ENCODE measurements at regions not wholly inside any gene's neighbourhood (a gene's known extent, or its start where the extent isn't known, plus 50 kb on each side); places are given as distances from the start of the nearest gene placed in this dataset.
"Not testable (repeated sequence)": the region's sequence is repeated elsewhere in the genome, so short reads cannot be mapped to it uniquely, and the experiment has no call there.

DNA sequence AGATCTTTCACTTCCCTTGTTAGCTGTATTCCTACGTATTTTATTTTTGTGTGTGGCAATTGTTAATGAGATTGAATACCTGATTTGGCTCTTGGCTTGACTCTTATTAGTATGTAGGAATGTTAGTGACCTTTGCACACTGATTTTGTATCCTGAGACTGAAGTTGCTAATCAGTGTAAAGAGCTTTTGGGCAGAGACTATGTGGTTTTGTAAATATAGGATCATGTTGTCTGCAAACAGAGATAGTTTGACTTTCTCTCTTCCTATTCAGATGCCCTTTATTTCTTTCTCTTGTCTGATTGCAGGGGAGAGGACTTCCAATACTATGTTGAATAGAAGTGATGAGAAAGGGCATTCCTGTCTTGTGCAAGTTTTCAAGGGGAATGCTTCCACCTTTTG lies 160.3 kb upstream of the PCDH20 start:
- no peak for DNase-seq

DNA sequence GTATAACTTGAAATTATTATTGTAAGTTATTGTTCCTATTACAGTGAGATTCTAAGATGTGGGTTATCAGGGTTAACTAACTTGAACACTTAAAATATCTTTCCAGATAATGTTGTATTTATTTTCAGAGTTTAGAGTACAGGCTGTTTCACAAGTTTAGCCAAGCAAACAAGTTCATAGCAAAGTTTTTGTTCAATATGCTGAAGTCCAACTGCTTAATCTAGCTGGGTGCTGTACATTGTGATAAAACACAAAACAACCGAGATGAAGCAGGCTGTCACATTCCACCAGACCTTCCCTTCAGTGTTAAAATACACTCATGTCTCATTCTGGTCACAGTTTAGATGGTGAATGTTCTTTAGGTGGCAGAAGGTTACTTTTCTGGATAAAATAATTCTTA lies 148.0 kb upstream of the PCDH20 start:
- no peak for DNase-seq

DNA sequence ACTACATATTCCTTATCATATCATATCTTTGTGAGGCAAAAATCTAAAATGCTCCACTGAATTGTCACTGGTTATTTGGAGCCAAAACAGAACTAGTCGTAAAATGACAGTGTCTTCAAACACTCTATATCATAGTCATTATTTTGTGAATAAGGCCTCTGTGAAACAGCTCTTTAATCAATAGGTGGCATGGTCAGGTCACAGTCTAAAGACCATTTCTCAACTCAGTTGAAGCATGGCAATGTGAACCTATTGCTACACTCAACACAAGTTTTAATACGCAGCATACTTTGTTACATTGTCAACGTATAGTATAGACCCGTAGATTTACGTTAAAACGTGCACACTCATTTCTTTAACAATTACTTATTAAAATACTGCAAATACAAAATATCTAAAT lies 131.3 kb upstream of the PCDH20 start:
- no peak for DNase-seq

DNA sequence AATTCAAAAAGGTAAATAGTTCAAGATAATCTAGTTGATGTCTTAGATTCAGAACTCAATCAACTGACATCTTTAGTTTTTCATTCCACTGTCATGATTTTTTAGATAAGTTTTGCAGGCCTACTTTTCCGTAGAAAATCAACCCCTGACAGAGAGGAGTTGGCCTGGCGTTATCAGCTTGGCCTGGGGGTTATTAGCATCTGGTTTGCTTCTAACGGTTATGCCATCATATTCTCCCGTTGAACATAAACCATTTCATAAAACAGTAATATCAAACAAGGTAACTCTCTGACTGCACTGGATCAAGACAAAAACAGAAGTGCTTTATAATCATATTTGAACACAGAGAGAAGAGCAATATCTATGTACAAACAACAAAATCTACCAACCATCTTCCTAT lies 130.8 kb upstream of the PCDH20 start:
- DNase-seq = no peak

DNA sequence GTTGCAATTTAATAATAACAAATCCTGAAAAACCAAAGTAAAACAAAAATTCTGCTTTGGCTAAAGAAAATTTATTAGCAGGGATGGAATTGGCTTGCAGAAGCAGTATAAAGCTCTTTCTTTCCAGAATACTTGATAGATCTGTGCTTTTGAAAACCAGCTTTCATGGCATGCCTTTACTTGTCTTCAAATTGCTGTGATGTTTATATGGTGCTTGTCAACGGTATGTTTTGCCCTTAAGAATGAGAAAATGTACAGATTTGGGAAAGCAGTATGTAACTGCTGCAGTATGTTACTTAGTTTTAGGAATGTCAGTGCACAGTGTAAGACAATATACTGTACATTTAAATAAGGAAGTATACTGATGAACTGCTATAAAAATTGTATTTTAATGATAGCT lies 120.8 kb upstream of the PCDH20 start:
- DNase-seq = no peak

DNA sequence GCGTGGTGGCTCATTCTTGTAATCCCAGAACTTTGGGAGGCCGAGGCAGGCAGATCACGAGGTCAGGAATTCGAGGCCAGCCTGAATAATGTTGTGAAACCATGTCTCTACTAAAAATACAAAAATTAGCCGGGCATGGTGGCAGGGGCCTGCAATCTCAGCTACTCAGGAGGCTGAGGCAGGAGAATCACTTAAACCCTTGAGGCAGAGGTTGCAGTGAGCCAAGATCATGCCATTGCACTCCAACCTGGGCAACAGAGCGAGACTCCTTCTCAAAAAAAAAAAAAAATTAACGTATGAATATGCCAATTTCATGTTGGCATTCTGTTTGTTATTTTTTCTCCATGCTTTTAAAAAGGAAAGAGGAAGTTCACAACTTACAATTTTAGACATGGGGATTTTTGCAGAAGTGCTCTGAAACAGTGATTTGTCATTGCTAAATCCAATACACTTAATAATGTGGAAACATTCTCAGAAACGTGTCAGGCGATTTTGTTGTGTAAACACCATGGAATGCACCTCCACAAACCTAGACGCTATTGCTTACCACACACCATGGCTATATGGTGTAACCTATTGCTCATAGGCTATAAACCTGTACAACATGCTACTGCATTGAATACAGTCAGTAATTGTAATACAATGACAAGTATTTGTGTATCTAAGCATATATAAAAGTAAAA lies 115.9 kb upstream of the PCDH20 start:
- DNase-seq = peak; percentile 0

DNA sequence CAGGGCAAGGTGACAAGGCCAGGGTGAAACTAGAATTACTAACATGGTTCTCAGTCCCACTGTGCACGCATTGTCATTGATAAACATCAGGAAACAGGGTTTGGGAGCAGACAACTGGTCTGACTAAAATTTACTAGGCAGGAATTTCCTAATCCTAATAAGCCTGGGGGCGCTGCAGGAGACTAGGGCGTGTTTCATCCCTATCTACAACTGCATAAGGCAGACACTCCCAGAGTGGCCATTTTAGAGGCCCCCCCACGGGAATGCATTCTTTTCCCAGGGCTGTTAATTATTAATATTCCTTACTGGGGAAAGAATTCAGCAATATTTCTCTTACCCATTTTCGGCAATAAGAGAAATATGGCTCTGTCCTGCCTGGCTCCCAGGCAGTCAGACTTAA lies 103.6 kb upstream of the PCDH20 start:
- not testable (repeated sequence) for DNase-seq

DNA sequence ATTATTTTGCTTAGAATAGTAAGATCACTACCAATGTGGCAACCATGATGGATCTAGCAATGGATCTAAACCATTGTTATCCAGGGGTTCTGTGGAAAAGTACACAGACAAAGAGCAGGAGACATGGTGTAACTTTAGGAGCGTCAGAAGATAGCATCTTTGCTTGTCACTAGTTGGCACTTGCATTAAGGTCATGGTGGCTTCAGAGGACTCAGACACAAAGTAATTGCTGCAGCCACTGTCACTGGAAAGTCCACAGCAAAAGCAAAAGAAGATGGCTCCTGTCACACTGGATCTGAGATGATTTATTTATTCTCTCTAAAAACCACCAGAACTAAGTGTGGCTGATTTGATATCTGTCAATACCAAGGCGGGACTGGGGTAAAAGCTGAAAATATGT lies 93.3 kb upstream of the PCDH20 start:
- DNase-seq = no peak

DNA sequence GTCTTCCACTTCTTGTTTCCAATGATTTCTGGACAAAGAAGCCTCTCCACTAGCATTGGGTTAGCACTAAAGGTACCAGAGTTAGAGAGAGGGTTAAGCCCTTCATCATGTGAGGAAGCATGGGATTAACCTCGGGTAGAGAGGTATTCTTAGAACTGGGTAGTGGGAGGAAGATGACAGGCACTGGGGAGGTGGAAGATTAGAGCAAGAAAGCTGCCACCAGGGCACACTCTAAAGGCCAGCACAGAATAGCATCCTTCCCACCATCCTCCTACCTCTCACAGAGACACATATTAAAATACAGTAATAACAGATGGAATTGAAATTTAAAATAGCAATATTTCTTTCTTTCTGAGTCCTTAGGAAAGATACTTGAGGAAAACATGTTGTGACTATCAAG lies 84.5 kb upstream of the PCDH20 start:
- no peak for DNase-seq

DNA sequence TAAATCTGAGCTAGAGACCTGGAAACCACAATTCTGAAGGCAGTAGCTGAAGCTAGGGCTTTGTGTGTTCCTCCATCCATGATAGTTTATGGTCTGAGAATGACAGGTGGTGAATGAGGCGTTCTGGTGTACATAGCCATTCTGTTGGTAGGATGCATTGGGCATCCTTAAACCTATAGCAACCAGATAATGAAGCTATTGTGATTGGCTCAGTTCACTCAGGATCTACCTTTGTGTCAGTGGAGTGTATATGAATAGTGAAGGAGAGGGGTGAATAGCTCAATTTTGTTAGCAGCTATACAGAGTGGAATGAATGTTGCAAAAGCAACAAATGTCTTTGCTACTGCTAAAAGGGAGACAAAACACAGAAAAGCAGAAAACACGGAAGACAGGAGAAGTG lies 80.0 kb upstream of the PCDH20 start:
- DNase-seq = no peak

DNA sequence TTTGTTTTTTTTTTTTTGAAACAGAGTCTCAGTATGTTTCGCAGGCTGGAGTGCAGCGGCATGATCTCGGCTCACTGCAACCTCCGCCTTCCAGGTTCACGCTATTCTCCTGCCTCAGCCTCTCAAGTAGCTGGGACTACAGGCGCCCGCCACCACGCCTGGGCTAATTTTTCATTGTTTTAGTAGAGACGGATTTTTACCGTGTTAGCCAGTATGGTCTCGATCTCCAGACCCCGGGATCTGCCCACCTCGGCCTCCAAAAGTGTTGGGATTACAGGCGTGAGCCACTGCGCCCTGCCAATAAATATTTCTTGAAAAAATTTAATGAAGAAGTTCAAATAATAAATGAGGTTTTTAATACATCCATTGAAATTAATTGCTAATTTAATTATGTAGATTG lies 77.9 kb upstream of the PCDH20 start:
- DNase-seq = not testable (repeated sequence)

DNA sequence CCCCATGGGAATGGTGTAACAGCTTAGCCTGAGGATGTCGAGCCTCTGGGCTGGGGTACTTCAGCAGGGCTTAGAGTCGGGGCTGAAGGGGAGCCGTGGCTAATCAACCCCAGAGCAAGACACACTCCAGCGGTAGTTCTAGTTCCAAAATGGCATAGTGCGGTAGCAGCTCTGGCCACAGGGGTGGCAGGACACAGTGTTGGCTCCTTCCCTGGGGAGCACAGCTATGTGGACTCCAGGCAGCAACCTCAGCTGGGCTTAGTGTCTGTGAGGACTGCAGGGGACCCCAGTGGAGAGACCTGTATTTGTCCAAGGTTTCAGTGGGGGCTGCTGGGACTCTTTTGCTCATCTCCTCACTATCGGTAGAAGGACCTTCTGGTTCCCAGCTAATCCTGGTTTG lies 70.8 kb upstream of the PCDH20 start:
- DNase-seq = no peak

DNA sequence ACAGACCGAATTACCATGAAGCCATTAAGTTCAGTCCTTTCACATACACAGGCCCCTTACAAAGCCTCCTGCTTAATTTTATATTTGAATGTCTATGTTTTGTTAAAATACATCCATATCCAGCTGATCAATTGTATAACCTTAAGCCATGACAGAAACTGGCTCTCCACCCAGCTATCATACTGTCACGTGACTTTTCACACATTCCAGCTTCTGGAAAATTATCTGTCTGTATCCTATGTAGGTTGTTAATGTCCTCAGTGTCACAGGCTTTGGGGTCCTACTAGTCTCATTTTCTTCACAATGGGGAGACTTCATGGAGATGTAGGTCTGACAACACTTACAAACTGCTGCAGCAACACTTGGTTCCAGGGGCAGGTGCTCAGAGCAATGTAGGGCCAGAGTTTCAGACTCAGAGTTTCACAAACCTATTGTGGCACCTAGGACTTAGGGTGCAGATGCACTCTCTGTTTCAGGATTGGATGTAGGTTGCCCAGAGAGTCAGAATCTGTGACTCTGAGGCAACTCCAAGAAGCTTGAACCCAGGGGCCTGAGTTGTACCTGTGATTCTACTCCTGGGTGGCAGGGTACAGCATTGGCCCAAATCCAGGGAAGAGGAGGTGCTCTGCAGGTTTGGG lies 69.6 kb upstream of the PCDH20 start:
- no peak for DNase-seq

DNA sequence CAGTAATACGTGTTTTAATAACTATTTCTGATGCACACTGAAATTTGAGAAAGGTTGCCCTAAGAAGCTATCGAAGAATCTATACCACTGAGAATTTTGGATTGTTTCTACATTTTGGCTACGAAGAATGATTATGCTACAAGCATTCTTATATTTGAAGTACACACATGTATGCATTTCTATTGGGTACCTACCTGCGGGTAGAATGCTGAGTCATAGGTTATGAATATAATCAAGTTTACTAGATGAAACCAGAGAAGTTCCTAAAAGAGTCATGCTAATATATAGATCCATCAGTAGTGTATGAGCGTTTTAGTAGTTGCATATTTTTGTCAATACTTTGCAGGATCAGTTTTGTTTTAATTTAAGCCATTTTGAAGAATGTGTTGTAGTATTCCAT lies 62.0 kb upstream of the PCDH20 start:
- DNase-seq = no peak

DNA sequence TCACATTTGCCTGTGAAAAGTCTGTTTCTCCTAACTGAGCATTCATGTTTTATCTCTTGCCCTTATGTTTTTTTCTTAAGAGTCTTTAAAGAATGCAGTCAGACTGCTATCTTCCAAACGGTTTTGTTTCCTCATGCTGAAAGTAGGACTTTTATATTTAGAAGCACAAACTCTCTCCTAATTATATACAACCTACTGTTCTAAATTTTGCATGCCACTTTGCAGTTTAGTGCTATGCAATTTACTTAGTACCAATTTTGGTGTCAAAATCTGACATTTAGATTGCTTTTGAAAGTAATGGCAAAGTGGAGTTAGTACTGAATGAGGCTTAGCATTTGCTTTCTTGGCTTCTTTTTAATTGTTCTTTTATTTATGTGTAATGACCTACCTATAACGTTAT lies 55.1 kb upstream of the PCDH20 start:
- no peak for DNase-seq

DNA sequence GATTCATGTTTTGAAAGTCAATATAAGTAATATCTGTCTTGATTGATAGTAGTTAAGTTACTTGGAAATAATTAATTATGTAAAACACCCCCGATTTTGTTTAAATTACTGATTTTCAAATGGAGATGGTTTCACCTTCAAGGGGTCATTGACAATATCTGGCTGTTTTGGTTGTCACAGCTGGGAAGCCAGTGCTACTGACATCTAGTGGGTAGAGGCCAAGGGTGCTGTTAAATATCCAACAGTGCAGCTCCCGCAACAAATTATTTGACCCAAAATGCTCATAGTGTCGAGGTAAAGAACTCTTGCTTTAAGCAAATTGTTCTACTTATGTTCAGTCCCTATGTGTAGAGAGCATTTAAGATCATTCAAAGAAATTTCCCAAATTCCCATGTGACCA lies 50.6 kb upstream of the PCDH20 start:
- peak; percentile 1 for DNase-seq
